K562 (cell line): ENCODE measurements at regions not wholly inside any gene's neighbourhood (a gene's known extent, or its start where the extent isn't known, plus 50 kb on each side); places are given as distances from the start of the nearest gene placed in this dataset.

Experiments
- ATAC-seq: fragments of 200-7000 bp; cut with Tn5 transposase; 3 replicates; pipeline ENCODE4 v1.9.1; 2020; ENCODE audit warnings: moderate library complexity
- BruUV-seq: library from RNA; stranded (reverse); fragments of 400-500 nt; replicated peaks from 2 replicates; lab custom pipeline; 2021; lab: Mats Ljungman, UMichigan
- CTCF ChIA-PET: fragments of 300-600 bp; formaldehyde crosslinking; extraction: SDS; loops from one replicate; lab custom pipeline; 2021; ENCODE audit warnings: low intra/inter-chr PET ratio; lab: Yijun Ruan, JAX
- POLR2A ChIA-PET: fragments of 300-600, 350-650 bp; sonication (Branson Sonifier 250); formaldehyde crosslinking; extraction: SDS; loops from one replicate; lab custom pipeline; 2021; ENCODE audit warnings: antibody characterized with exemption, inconsistent platforms; lab: Yijun Ruan, JAX
- DNase-seq, 4 experiments: peaks; one replicate each; pipeline versions ENCODE4 v3.0.0 to v3.0.0-alpha.2; 2011 to 2018; ENCODE audit warnings: low spot score in 3 of 4, mixed read lengths in 3 of 4; ENCODE audit errors: extremely low read depth in 1 of 4
- FAIRE-seq: peaks from 2 replicates; lab custom pipeline; 2011; peaks lifted over from hg19 to GRCh38; lab: Jason Lieb, UNC
- H2AFZ ChIP-seq: 2 replicates; pipeline ENCODE4 v1.6.0; 2011; ENCODE audit warnings: low read depth, low read length, control low read depth, inconsistent platforms
- H3K27ac ChIP-seq: fragments of 200-600 bp; 3 replicates; pipeline ENCODE4 v1.8.0; 2011; ENCODE audit warnings: low read depth, mild to moderate bottlenecking, control low read depth, inconsistent platforms, low read length, moderate library complexity, mixed read lengths; ENCODE audit errors: extremely low read depth
- H3K27me3 ChIP-seq, 2 experiments: fragments of 300-600 bp in 1 of 2; 2 replicates in 1 of 2; 3 replicates in 1 of 2; pipeline versions ENCODE4 v1.6.0 to v1.8.0; 2011; ENCODE audit warnings: inconsistent platforms in 2 of 2, low read length in 2 of 2, mild to moderate bottlenecking in 1 of 2, mixed read lengths in 1 of 2, moderate library complexity in 1 of 2; ENCODE audit not compliant: control insufficient read depth in 2 of 2, insufficient read depth in 2 of 2
- H3K36me3 ChIP-seq: fragments of 300-600 bp; 3 replicates; pipeline ENCODE4 v1.8.0; 2011; ENCODE audit warnings: mild to moderate bottlenecking, low read length, inconsistent platforms; ENCODE audit not compliant: control insufficient read depth, insufficient read depth
- H3K4me1 ChIP-seq, 2 experiments: fragments of 200-600 bp in 1 of 2; replicated peaks in 1 of 2; 2 replicates in 1 of 2; 3 replicates in 1 of 2; pipeline versions ENCODE4 v1.5.1 to v1.8.0; 2011; ENCODE audit warnings: inconsistent platforms in 2 of 2, low read length in 2 of 2, mild to moderate bottlenecking in 1 of 2, mixed read lengths in 1 of 2, moderate library complexity in 1 of 2; ENCODE audit not compliant: control insufficient read depth in 2 of 2, insufficient read depth in 2 of 2
- H3K4me2 ChIP-seq: 2 replicates; pipeline ENCODE4 v1.6.1; 2011; ENCODE audit warnings: low read length, control low read depth, inconsistent platforms, mixed read lengths; ENCODE audit not compliant: insufficient read depth
- H3K4me3 ChIP-seq: fragments of 200-600 bp; sonication (generic), shearing (Covaris generic); 2 replicates; pipeline ENCODE4 v1.5.1; 2016; ENCODE audit warnings: control low read depth, inconsistent platforms
- H3K79me2 ChIP-seq: fragments of 200-600 bp; 3 replicates; pipeline ENCODE4 v1.8.0; 2011; ENCODE audit warnings: low read length, inconsistent platforms; ENCODE audit not compliant: control insufficient read depth, insufficient read depth
- H3K9ac ChIP-seq, 2 experiments: 2 replicates each; pipeline versions ENCODE4 v1.6.0 to v1.6.1; 2011; ENCODE audit warnings: low read depth in 2 of 2, low read length in 2 of 2, control low read depth in 1 of 2, inconsistent platforms in 1 of 2, mild to moderate bottlenecking in 1 of 2, mixed read lengths in 1 of 2; ENCODE audit not compliant: insufficient read depth in 1 of 2
- H3K9me1 ChIP-seq: one replicate; pipeline ENCODE4 v1.6.0; 2011; ENCODE audit warnings: inconsistent platforms, mild to moderate bottlenecking, low read length, moderate library complexity; ENCODE audit not compliant: control insufficient read depth, insufficient read depth
- H3K9me3 ChIP-seq: replicated peaks from 2 replicates; pipeline ENCODE4 v1.5.1; 2011; ENCODE audit warnings: low read depth, low read length, inconsistent platforms; ENCODE audit not compliant: control insufficient read depth, insufficient read depth
- H4K20me1 ChIP-seq: replicated peaks from 2 replicates; pipeline ENCODE4 v1.6.1; 2011; ENCODE audit warnings: low read length, inconsistent platforms, mixed read lengths; ENCODE audit not compliant: control insufficient read depth, insufficient read depth
- MAZ ChIP-seq, 2 experiments: fragments of 450-650 bp in 1 of 2; sonication (generic) in 1 of 2; formaldehyde crosslinking; IDR thresholded peaks in 1 of 2; conservative IDR thresholded peaks in 1 of 2; 2 replicates each; pipeline versions ENCODE4 v1.4.0 to v1.5.0; 2020; ENCODE audit warnings: mild to moderate bottlenecking in 1 of 2, missing genetic modification reagents in 1 of 2
- REST ChIP-seq, 2 experiments: fragments of 450-650 bp; formaldehyde crosslinking in 1 of 2; IDR thresholded peaks; 2 replicates each; pipeline versions ENCODE4 v1.4.0 to v1.6.1; 2014 to 2020; ENCODE audit warnings: mild to moderate bottlenecking in 2 of 2, borderline replicate concordance in 1 of 2, low read depth in 1 of 2
- STAG1 ChIP-seq: sonication (generic); formaldehyde crosslinking; IDR thresholded peaks from 2 replicates; pipeline ENCODE4 v1.5.0; 2020; ENCODE audit warnings: missing genetic modification reagents, borderline replicate concordance
- TFAP4 ChIP-seq: sonication (generic); formaldehyde crosslinking; IDR thresholded peaks from 2 replicates; pipeline ENCODE4 v1.8.0; 2022; ENCODE audit warnings: missing genetic modification reagents, mild to moderate bottlenecking, moderate library complexity, borderline replicate concordance
- ZBTB33 ChIP-seq: sonication (generic); formaldehyde crosslinking; IDR thresholded peaks from 2 replicates; pipeline ENCODE4 v1.8.1; 2023; ENCODE audit warnings: mild to moderate bottlenecking, missing genetic modification reagents
- ZBTB7A ChIP-seq: IDR thresholded peaks from 2 replicates; pipeline ENCODE4 v1.6.1; 2011; ENCODE audit warnings: low read depth, mild to moderate bottlenecking, low read length, moderate library complexity, borderline replicate concordance; ENCODE audit not compliant: control insufficient read depth
- WGBS: fragments of 100-300 bp; shearing (Covaris generic); methylation state at CpG from one replicate; pipeline ENCODE4 v1.1.6; 2016; ENCODE audit warnings: low coverage, mixed read lengths; ENCODE audit not compliant: insufficient coverage; ENCODE audit errors: missing lambda C conversion rate; 5-methylcytosine and 5-hydroxymethylcytosine counted together
- in situ Hi-C: fragments of 300-500 bp; cut with MboI; formaldehyde crosslinking; loops from 4 replicates; pipeline ENCODE4 v1.15.0; 2018; ENCODE audit warnings: inconsistent platforms, mixed read lengths
- intact Hi-C: fragments of 100-400 bp; cut with micrococcal nuclease; formaldehyde crosslinking; loops from 2 replicates; pipeline ENCODE4 v1.14.2; 2022

- peak; percentile 93 for ATAC-seq
- FAIRE-seq: no peak
- H3K79me2 ChIP-seq: no peaks in the 10 kb centered on the region
- H3K4me2 ChIP-seq: peak overlapping the region; percentile 55
- intact Hi-C loops (loop anchor here (1.0 kb wide), 1 partner anchor 215 kb away; no protein-coding TSS in a partner anchor), in situ Hi-C loops (no loop called here)
- peak; percentile 55 to 76 (median 70) for DNase-seq
- H3K9ac ChIP-seq: peak overlapping the region in 1 of 2 experiments; percentile 50; a peak in 2 of 4 replicates
- peak overlapping the region; percentile 72 for H2AFZ ChIP-seq
- H4K20me1 ChIP-seq: no peaks in the 10 kb centered on the region
- BruUV-seq: no TSS peak
- peaks cover 3 to 40% of the 10 kb centered on the region in 2 experiments; a peak in 3 of 5 replicates for H3K4me1 ChIP-seq
- H3K9me1 ChIP-seq: no peaks in the 10 kb centered on the region
- no peak overlapping the region; the same call in 1 of the 2 replicates for H3K4me3 ChIP-seq
- no peaks in the 10 kb centered on the region for H3K36me3 ChIP-seq
- H3K27ac ChIP-seq: no peak overlapping the region
- H3K27me3 ChIP-seq: no peaks in the 10 kb centered on the region; a peak in 1 of 5 replicates
- 55% methylated on average over 12 of the region's 43 CpGs for WGBS
- ChIA-PET CTCF (interaction anchor here (0.6 to 4.5 kb wide), 5 partner anchors 215 to 970 kb away, joined by 3 to 28 read pairs (median 5); no protein-coding TSS in a partner anchor), POLR2A (interaction anchor here (0.9 kb wide), 1 partner anchor 148 kb away, joined by 3 read pairs; no protein-coding TSS in a partner anchor)
- no peaks in the 10 kb centered on the region for H3K9me3 ChIP-seq
- TF ChIP-seq REST (IDR thresholded peaks at IDR 0.05; ENCODE audit: borderline replicate concordance): peak; percentile 64; the same call in 1 of the 2 replicates
- TF ChIP-seq REST (CRISPR knock-in tag; IDR thresholded peaks at IDR 0.05; ENCODE audit: low read depth): no peak
- TF ChIP-seq MAZ (CRISPR knock-in tag; conservative IDR thresholded peaks at IDR 0.05 in 1 of 2, IDR thresholded peaks at IDR 0.05 in 1 of 2): peak; percentile 35 to 36; a peak in 1 of 4 replicates
- peak; percentile 54; the same call in 1 of the 2 replicates for TF ChIP-seq ZBTB7A
- 0 out of 2 replicates have a peak, but pooled peaks have one; percentile 23 for TF ChIP-seq TFAP4 (CRISPR knock-in tag)
- peak; percentile 73; the same call in 1 of the 2 replicates for TF ChIP-seq STAG1 (CRISPR knock-in tag)
- peak; percentile 75; the same call in 1 of the 2 replicates for TF ChIP-seq ZBTB33 (CRISPR knock-in tag)
Measured at GRCh38 chr14:100654814-100655740, 67.9 kb upstream of the BEGAIN start.
